ENCODE measurements at regions not wholly inside any gene's neighbourhood (a gene's known extent, or its start where the extent isn't known, plus 50 kb on each side); places are given as distances from the start of the nearest gene placed in this dataset.

DNA sequence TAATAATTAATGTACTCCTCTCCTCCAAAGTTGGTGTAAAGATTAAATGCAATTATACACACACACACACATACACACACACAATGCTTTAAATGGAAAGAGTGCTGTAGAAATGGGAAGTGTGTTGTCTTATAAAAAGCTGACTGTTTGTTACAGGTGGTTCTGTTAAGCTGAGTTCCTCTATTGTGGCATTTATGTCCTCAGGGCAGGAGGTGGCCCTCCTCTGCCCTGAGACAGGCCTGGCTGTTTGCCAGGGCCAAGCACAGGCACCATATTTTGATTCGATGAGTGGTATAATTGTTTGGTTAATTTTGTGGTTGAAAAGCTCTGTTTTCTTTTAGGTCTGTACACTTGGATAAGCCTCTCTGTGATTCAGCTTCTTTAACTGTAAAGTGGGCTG, 573.9 kb downstream of the KIF4B start:
- TF ChIP-seq, protein P1, sequence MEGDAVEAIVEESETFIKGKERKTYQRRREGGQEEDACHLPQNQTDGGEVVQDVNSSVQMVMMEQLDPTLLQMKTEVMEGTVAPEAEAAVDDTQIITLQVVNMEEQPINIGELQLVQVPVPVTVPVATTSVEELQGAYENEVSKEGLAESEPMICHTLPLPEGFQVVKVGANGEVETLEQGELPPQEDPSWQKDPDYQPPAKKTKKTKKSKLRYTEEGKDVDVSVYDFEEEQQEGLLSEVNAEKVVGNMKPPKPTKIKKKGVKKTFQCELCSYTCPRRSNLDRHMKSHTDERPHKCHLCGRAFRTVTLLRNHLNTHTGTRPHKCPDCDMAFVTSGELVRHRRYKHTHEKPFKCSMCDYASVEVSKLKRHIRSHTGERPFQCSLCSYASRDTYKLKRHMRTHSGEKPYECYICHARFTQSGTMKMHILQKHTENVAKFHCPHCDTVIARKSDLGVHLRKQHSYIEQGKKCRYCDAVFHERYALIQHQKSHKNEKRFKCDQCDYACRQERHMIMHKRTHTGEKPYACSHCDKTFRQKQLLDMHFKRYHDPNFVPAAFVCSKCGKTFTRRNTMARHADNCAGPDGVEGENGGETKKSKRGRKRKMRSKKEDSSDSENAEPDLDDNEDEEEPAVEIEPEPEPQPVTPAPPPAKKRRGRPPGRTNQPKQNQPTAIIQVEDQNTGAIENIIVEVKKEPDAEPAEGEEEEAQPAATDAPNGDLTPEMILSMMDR (IDR thresholded peaks at IDR 0.05 in 2 of 3, conservative IDR thresholded peaks at IDR 0.05 in 1 of 3; ENCODE audit: insufficient read depth in 2 of 3, low read depth in 1 of 3, low read length in 3 of 3): no peak
- TF ChIP-seq HNRNPL (IDR thresholded peaks at IDR 0.05; ENCODE audit: low read depth, low read length): no peak
- TF ChIP-seq RNF2 (IDR thresholded peaks at IDR 0.05): no peak
- TF ChIP-seq, protein P2, sequence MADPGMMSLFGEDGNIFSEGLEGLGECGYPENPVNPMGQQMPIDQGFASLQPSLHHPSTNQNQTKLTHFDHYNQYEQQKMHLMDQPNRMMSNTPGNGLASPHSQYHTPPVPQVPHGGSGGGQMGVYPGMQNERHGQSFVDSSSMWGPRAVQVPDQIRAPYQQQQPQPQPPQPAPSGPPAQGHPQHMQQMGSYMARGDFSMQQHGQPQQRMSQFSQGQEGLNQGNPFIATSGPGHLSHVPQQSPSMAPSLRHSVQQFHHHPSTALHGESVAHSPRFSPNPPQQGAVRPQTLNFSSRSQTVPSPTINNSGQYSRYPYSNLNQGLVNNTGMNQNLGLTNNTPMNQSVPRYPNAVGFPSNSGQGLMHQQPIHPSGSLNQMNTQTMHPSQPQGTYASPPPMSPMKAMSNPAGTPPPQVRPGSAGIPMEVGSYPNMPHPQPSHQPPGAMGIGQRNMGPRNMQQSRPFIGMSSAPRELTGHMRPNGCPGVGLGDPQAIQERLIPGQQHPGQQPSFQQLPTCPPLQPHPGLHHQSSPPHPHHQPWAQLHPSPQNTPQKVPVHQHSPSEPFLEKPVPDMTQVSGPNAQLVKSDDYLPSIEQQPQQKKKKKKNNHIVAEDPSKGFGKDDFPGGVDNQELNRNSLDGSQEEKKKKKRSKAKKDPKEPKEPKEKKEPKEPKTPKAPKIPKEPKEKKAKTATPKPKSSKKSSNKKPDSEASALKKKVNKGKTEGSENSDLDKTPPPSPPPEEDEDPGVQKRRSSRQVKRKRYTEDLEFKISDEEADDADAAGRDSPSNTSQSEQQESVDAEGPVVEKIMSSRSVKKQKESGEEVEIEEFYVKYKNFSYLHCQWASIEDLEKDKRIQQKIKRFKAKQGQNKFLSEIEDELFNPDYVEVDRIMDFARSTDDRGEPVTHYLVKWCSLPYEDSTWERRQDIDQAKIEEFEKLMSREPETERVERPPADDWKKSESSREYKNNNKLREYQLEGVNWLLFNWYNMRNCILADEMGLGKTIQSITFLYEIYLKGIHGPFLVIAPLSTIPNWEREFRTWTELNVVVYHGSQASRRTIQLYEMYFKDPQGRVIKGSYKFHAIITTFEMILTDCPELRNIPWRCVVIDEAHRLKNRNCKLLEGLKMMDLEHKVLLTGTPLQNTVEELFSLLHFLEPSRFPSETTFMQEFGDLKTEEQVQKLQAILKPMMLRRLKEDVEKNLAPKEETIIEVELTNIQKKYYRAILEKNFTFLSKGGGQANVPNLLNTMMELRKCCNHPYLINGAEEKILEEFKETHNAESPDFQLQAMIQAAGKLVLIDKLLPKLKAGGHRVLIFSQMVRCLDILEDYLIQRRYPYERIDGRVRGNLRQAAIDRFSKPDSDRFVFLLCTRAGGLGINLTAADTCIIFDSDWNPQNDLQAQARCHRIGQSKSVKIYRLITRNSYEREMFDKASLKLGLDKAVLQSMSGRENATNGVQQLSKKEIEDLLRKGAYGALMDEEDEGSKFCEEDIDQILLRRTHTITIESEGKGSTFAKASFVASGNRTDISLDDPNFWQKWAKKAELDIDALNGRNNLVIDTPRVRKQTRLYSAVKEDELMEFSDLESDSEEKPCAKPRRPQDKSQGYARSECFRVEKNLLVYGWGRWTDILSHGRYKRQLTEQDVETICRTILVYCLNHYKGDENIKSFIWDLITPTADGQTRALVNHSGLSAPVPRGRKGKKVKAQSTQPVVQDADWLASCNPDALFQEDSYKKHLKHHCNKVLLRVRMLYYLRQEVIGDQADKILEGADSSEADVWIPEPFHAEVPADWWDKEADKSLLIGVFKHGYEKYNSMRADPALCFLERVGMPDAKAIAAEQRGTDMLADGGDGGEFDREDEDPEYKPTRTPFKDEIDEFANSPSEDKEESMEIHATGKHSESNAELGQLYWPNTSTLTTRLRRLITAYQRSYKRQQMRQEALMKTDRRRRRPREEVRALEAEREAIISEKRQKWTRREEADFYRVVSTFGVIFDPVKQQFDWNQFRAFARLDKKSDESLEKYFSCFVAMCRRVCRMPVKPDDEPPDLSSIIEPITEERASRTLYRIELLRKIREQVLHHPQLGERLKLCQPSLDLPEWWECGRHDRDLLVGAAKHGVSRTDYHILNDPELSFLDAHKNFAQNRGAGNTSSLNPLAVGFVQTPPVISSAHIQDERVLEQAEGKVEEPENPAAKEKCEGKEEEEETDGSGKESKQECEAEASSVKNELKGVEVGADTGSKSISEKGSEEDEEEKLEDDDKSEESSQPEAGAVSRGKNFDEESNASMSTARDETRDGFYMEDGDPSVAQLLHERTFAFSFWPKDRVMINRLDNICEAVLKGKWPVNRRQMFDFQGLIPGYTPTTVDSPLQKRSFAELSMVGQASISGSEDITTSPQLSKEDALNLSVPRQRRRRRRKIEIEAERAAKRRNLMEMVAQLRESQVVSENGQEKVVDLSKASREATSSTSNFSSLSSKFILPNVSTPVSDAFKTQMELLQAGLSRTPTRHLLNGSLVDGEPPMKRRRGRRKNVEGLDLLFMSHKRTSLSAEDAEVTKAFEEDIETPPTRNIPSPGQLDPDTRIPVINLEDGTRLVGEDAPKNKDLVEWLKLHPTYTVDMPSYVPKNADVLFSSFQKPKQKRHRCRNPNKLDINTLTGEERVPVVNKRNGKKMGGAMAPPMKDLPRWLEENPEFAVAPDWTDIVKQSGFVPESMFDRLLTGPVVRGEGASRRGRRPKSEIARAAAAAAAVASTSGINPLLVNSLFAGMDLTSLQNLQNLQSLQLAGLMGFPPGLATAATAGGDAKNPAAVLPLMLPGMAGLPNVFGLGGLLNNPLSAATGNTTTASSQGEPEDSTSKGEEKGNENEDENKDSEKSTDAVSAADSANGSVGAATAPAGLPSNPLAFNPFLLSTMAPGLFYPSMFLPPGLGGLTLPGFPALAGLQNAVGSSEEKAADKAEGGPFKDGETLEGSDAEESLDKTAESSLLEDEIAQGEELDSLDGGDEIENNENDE (IDR thresholded peaks at IDR 0.05; ENCODE audit: low read depth, low read length): no peak
- no peak for TF ChIP-seq POLR2A (conservative IDR thresholded peaks at IDR 0.05)
- TF ChIP-seq, protein P3, sequence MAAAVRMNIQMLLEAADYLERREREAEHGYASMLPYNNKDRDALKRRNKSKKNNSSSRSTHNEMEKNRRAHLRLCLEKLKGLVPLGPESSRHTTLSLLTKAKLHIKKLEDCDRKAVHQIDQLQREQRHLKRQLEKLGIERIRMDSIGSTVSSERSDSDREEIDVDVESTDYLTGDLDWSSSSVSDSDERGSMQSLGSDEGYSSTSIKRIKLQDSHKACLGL (CRISPR knock-in tag; IDR thresholded peaks at IDR 0.05; ENCODE audit: borderline replicate concordance, poor library complexity, severe bottlenecking): no peak
- TF ChIP-seq, protein P4, sequence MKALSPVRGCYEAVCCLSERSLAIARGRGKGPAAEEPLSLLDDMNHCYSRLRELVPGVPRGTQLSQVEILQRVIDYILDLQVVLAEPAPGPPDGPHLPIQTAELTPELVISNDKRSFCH (CRISPR knock-in tag; IDR thresholded peaks at IDR 0.05): no peak
- TF ChIP-seq, protein P4 (tag; IDR thresholded peaks at IDR 0.05): no peak
- TF ChIP-seq FOXM1 (IDR thresholded peaks at IDR 0.05; ENCODE audit: low read depth): no peak
- TF ChIP-seq FOXM1 (CRISPR knock-in tag; IDR thresholded peaks at IDR 0.05; ENCODE audit: low read depth): no peak
- no peak for TF ChIP-seq FOXA1 (IDR thresholded peaks at IDR 0.05; ENCODE audit: borderline replicate concordance)
- no peak for TF ChIP-seq HCFC1 (IDR thresholded peaks at IDR 0.05; ENCODE audit: low read depth, low read length)
